NCI-H345 (cell line): ENCODE measurements at regions not wholly inside any gene's neighbourhood (a gene's known extent, or its start where the extent isn't known, plus 50 kb on each side); places are given as distances from the start of the nearest gene placed in this dataset.
"Not testable (repeated sequence)": the region's sequence is repeated elsewhere in the genome, so short reads cannot be mapped to it uniquely, and the experiment has no call there.

Experiments used
- DNase-seq: peaks from one replicate; lab custom pipeline; 2025; lab: John Stamatoyannopoulos, UW

DNA sequence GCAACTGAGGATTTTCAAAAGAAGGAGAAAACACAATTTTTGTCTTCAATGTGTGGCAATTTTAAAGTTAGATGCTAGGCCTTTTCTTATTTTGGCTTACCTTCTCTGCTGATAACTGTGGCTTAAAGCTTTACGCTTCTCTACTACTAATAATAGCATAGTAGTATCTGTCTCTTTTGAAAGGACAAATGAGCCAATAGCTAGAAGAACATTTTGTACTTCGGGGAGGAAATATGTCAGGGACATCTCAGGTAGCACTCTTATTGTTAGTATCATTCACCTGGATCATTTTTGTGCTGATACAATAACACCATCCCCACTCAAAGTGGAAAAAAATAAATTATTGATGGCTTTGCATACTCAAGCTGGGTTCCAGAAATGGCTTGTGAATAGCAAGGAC, 586.1 kb upstream of the TBL1XR1 start:
- DNase-seq = no peak

DNA sequence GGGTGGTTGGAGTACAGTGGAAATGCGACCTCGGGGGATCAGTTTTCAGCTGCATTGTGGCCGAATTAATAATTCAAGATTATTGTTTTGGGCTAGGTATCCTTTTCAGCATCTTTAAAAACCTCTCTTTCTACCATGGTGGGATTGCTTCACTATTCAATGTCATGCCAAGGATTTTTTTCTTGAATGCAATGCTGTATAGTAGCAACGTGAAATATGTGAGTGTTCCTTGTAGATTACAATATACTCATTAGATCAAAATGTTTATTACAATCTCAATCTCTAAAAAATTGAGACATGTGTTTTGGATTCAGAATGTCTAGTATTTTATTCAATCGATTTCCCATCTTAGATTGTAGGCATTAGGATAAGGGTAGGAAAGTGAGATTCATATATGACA, 586.5 kb upstream of the TBL1XR1 start:
- DNase-seq = no peak

GRCh38 chr3:177787279-177788041, 590.2 kb upstream of the TBL1XR1 start:
- no peak for DNase-seq

DNA sequence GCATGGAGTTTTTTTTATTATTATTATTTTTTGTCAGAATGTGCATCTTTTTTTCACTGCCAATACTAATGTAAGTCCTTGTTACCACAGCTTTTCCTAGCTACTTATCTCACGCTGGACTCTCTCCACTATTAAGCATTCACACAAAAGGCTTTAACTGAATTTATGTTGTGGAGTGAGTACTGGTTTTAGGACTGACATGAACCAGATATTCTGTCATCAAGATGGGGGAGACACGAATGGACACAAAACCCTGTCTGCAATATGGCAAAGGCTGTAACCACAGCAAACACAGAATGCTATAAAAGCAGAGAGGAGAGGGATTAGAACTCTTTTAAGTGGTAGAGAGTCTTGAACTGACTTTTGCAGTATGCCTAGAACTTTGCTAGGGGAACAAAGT, 592.2 kb upstream of the TBL1XR1 start:
- DNase-seq = no peak

DNA sequence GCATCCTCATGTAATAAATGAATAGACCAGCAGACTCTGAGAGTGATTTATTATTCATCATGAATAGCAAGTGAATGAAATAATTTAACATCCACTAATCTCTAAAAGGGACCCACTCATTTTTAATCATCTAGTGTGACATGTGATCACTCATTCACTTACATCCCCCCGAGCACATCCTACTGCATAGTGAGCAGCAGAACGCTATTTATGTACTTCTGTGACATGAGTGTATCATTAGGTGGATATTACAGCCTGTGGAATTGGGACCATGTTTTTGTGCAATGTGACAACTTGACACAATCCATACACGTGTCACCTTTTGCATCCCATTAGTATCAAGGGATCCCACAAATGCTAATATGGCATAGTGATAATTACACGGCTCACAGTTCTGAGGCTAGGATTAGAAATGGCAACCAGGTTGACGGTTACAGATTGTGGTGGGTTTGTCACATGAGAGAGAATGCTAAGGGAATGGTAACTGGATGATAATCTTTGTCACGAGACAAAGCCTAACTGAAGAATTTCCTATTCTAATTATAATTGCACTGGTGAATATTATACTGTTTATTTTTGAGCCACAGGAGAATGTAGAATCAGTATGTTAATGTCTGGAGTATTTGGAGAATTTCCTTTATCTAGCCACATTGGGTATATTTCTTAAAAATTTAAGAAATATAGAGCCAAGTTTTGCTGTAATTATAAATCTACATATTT, 595.2 kb upstream of the TBL1XR1 start:
- DNase-seq = no peak

GRCh38 chr3:177793451-177793850, 596.2 kb upstream of the TBL1XR1 start:
- no peak for DNase-seq

GRCh38 chr3:177795216-177795615, 597.9 kb upstream of the TBL1XR1 start:
- DNase-seq = no peak

- no peak for DNase-seq
Observed at GRCh38 chr3:177795859-177796258, 598.6 kb upstream of the TBL1XR1 start.

- not testable (repeated sequence) for DNase-seq
Observed at GRCh38 chr3:177800147-177800546, 602.9 kb upstream of the TBL1XR1 start.

- DNase-seq = no peak
Observed at GRCh38 chr3:177800561-177800960, 603.3 kb upstream of the TBL1XR1 start.

GRCh38 chr3:177802151-177802900, 605.0 kb upstream of the TBL1XR1 start:
- DNase-seq = peak; percentile 93

GRCh38 chr3:177803500-177803899, 606.2 kb upstream of the TBL1XR1 start:
- DNase-seq = no peak

- DNase-seq = no peak
Observed at GRCh38 chr3:177804032-177804431, 606.8 kb upstream of the TBL1XR1 start.

DNA sequence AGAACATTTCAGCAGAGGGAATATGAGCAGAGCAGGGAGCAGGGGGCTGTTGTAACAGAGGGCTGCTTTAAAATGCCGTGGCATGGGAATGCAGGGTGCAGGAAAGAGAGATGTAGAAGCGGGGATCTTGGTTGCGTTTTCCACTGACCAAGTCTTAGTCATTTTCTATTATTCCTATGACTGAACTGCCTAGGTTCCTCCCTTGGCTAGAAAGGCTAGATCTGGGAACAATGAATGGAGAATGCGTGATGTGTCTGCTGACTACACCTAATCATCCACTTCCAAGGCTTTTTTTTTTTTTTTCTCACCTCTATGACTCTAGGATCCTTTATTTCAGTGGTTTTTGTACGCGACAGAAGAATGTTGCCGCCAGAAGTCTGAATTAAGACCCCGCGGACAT, 607.4 kb upstream of the TBL1XR1 start:
- DNase-seq = no peak

GRCh38 chr3:177807150-177807875, 610.0 kb upstream of the TBL1XR1 start:
- DNase-seq = no peak

DNA sequence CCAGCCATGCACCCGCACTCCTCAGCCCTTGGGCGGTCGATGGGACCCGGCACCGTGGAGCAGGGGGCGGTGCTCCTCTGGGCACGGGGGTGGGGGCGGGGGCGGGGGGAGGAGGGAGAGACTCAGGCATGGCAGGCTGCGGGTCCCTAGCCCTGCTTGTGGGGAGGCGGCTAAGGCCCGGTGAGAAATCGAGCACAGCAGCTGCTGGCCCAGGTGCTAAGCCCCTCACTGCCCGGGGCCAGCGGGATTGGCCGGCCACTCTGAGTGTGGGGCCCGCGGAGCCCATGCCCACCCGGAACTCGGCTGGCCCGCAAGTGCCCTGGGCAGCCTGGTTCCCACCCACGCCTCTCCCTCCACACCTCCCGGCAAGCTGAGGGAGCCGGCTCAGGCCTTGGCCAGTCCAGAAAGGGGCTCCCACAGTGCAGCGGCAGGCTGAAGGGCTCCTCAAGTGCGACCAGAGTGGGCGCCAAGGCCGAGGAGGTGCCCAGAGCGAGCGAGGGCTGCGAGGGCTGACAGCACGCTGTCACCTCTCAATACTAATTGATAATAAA, 611.7 kb upstream of the TBL1XR1 start:
- not testable (repeated sequence) for DNase-seq

DNA sequence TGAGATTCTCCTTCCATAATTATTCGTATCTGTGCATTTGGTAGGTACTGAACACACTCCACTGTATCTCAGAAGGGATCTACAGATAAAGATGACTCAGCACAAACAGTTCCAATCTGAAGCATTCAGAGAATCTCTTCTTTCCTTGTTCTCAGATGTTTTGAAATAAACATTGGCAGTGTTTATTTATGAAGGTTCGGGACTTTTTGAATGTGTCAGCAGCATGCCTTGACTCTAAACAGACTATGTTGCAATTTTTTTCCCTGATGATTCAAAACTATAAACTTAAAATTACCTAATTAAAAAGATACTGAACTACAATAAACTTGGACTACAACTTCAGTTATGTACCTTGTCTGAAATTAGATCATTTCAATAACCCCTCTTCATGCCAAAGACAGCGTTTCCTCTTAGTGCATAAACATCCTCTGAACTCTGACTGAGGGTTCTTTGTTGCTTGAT, 612.9 kb upstream of the TBL1XR1 start:
- DNase-seq = no peak

DNA sequence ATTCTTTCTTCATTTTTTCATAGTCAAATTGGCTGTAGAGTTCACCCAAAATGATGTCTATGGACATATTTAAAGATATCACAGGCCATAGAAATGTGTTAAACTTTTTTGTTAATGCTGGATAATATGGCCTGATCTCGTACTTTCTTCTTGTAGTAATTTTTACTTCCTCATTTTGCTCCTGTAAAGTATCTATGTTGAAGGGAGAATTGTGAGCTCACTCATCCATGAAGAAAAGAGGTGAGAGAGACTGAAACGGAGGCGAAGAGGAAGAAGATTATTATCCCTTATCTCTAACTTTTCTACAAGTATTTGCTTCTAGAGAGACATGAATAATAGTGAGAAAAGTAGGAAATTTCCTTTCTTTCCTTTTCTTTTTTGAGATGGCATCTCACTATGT, 613.8 kb upstream of the TBL1XR1 start:
- DNase-seq = no peak

DNA sequence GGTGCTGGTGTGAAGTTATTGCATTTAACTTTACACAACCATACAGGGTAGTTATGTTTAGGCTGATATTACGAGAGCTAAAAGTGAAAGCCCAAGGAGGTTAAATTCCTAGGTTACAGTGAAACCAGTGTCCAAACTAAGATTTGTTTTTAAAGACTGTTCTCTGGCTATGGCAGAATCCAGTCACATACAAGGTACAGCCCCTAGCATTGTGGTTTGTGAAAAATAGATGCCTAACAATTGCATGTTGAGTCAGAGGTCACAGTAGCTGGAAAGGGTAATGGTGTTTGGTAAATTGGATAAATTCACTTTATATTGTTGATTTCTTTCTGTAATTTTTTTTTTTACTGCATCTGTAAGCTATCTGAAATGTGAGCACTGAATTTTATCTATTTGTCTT, 614.6 kb upstream of the TBL1XR1 start:
- no peak for DNase-seq

- no peak for DNase-seq
Observed at GRCh38 chr3:177812492-177812891, 615.2 kb upstream of the TBL1XR1 start.

DNA sequence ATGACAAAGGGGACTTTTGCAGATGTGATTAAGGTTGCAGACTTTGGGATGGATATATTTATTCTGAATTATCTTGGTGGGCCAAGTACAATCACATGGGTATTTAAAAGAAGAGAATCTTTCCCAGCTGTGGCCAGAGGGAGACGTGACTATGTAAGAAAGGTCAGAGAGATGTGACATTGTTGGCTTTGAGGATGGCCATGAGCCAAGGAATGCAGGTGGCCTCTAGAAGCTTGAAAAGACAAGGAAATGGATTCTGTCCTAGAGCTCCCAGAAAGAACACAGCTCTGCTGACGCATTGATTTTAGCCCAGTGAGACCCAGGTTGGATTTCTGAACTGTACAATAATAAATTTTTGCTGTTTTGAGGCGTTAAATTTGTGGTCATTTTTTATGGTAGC, 616.0 kb upstream of the TBL1XR1 start:
- DNase-seq = no peak
